ENCODE measurements at regions not wholly inside any gene's neighbourhood (a gene's known extent, or its start where the extent isn't known, plus 50 kb on each side); places are given as distances from the start of the nearest gene placed in this dataset.
A peak's percentile ranks its signal among the peaks of the same experiment; 100 is the strongest.

- Histone ChIP-seq H3K36me3 (no peaks in the 10 kb centered on the region), H3K27ac (no peak overlapping the region), H3K4me1 (no peaks in the 10 kb centered on the region), H3K9me3 (no peaks in the 10 kb centered on the region), H3K27me3 (no peaks in the 10 kb centered on the region), H3K4me3 (no peak overlapping the region)
- no peak for TF ChIP-seq CTCF (IDR thresholded peaks at IDR 0.05)
- no peak for DNase-seq
- intact Hi-C loops (cut with DNase I), result no loop called here
- no peak for ATAC-seq
Measured at GRCh38 chr9:91023741-91024140, 222.1 kb downstream of the SYK start.

GRCh38 chr9:91024841-91025240, 223.2 kb downstream of the SYK start:
- no peak for TF ChIP-seq CTCF (IDR thresholded peaks at IDR 0.05)
- Histone ChIP-seq H3K4me1 (no peaks in the 10 kb centered on the region), H3K36me3 (no peaks in the 10 kb centered on the region), H3K27me3 (no peaks in the 10 kb centered on the region), H3K9me3 (no peaks in the 10 kb centered on the region), H3K4me3 (no peak overlapping the region), H3K27ac (no peak overlapping the region)
- intact Hi-C loops (cut with DNase I), result no loop called here
- ATAC-seq (no peak), DNase-seq (no peak)

- intact Hi-C loops (cut with DNase I), result no loop called here
- H3K27ac ChIP-seq, result no peak overlapping the region
- no peaks in the 10 kb centered on the region for H3K4me1 ChIP-seq
- H3K4me3 ChIP-seq, result no peak overlapping the region
- H3K9me3 ChIP-seq, result no peaks in the 10 kb centered on the region
- ATAC-seq, result no peak
- TF ChIP-seq CTCF (IDR thresholded peaks at IDR 0.05), result no peak
- no peaks in the 10 kb centered on the region for H3K36me3 ChIP-seq
- no peak for DNase-seq
- H3K27me3 ChIP-seq, result no peaks in the 10 kb centered on the region
Measured at GRCh38 chr9:91025856-91026255, 224.2 kb downstream of the SYK start.

GRCh38 chr9:91026266-91026665, 224.6 kb downstream of the SYK start:
- DNase-seq (no peak), ATAC-seq (no peak)
- intact Hi-C loops (cut with DNase I), result no loop called here
- H3K4me3 ChIP-seq, result no peak overlapping the region
- no peaks in the 10 kb centered on the region for H3K4me1 ChIP-seq
- no peaks in the 10 kb centered on the region for H3K36me3 ChIP-seq
- no peak overlapping the region for H3K27ac ChIP-seq
- no peak for TF ChIP-seq CTCF (IDR thresholded peaks at IDR 0.05)
- no peaks in the 10 kb centered on the region for H3K27me3 ChIP-seq
- no peaks in the 10 kb centered on the region for H3K9me3 ChIP-seq

- DNase-seq, result no peak
- H3K4me3 ChIP-seq, result no peak overlapping the region
- intact Hi-C loops (cut with DNase I), result no loop called here
- no peak for TF ChIP-seq CTCF (IDR thresholded peaks at IDR 0.05)
- no peaks in the 10 kb centered on the region for H3K9me3 ChIP-seq
- no peak for ATAC-seq
- no peaks in the 10 kb centered on the region for H3K36me3 ChIP-seq
- no peaks in the 10 kb centered on the region for H3K4me1 ChIP-seq
- H3K27me3 ChIP-seq, result no peaks in the 10 kb centered on the region
- H3K27ac ChIP-seq, result no peak overlapping the region
Measured at GRCh38 chr9:91027005-91027404, 225.4 kb downstream of the SYK start.

GRCh38 chr9:91028166-91028827, 226.7 kb downstream of the SYK start:
- no peak for DNase-seq
- intact Hi-C loops (cut with DNase I), result no loop called here

More at GRCh38 chr9:91028166-91028827, 226.7 kb downstream of the SYK start:
- TF ChIP-seq CTCF (IDR thresholded peaks at IDR 0.05), result no peak
- Histone ChIP-seq H3K36me3 (no peaks in the 10 kb centered on the region), H3K27me3 (no peaks in the 10 kb centered on the region), H3K4me3 (no peak overlapping the region), H3K27ac (no peak overlapping the region), H3K9me3 (no peaks in the 10 kb centered on the region), H3K4me1 (no peaks in the 10 kb centered on the region)
- ATAC-seq, result peak; percentile 24
